ENCODE measurements at regions not wholly inside any gene's neighbourhood (a gene's known extent, or its start where the extent isn't known, plus 50 kb on each side); places are given as distances from the start of the nearest gene placed in this dataset.

GRCh38 chr20:60786686-60787217, 465.3 kb upstream of the CDH4 start:
- TF ChIP-seq CTCF (IDR thresholded peaks at IDR 0.05) (no peak), POLR2A (IDR thresholded peaks at IDR 0.05) (no peak), POLR2AphosphoS5 (IDR thresholded peaks at IDR 0.05) (no peak)

All from stomach (tissue), 4 donors.